ENCODE measurements at regions not wholly inside any gene's neighbourhood (a gene's known extent, or its start where the extent isn't known, plus 50 kb on each side); places are given as distances from the start of the nearest gene placed in this dataset.

DNA sequence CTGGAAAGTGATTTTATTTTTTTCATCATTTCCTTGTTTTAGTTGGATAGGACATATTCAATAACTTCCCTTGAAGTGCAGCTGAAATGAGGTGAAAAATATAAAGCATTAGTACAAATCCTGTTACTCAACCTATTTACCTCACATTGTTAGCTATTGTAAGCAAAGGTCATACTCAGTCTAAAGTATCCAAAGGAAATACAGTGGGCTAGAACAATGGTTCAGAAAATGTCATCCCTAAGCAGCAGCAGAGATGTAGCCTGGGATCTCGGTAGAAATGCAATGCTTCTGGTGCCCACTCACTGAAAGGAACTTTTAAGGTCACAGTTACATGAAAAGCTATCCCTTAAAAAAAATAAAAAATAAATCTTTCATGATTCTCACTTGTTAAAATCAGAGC is 300.6 kb downstream of the PPP4R3C start:
- TF ChIP-seq CTCF (IDR thresholded peaks at IDR 0.05) (no peak), ZFX (IDR thresholded peaks at IDR 0.05; ENCODE audit: borderline replicate concordance) (no peak)
